SK-N-SH treated with all-trans-retinoic acid at 6 μM for 48 hours (cell line): ENCODE measurements at regions not wholly inside any gene's neighbourhood (a gene's known extent, or its start where the extent isn't known, plus 50 kb on each side); places are given as distances from the start of the nearest gene placed in this dataset.
A peak's percentile ranks its signal among the peaks of the same experiment; 100 is the strongest.

Source experiments
- ATAC-seq: fragments of 200-7000 bp; cut with Tn5 transposase; 3 replicates; pipeline ENCODE4 v1.9.1; 2020; ENCODE audit warnings: mild to moderate bottlenecking, moderate library complexity
- ARNTL ChIP-seq: fragments of 450-650 bp; formaldehyde crosslinking; IDR thresholded peaks from 2 replicates; pipeline ENCODE4 v1.5.0; 2020; ENCODE audit warnings: low read depth, mild to moderate bottlenecking, moderate library complexity, borderline replicate concordance
- BACH2 ChIP-seq: fragments of 250-450 bp; sonication (Bioruptor Pico); IDR thresholded peaks from 2 replicates; pipeline ENCODE4 v1.9.0; 2021; ENCODE audit warnings: mild to moderate bottlenecking, borderline replicate concordance
- CREB5 ChIP-seq: fragments of 250-450 bp; sonication (Bioruptor Pico); IDR thresholded peaks from 2 replicates; pipeline ENCODE4 v1.5.1; 2020; ENCODE audit warnings: low read depth, mild to moderate bottlenecking, moderate library complexity
- CSDC2 ChIP-seq: fragments of 250-450 bp; sonication (Bioruptor Pico); IDR thresholded peaks from 2 replicates; pipeline ENCODE4 v1.5.0; 2020; ENCODE audit warnings: mild to moderate bottlenecking, moderate library complexity
- CSRNP3 ChIP-seq: fragments of 250-450 bp; sonication (Bioruptor Pico); IDR thresholded peaks from 2 replicates; pipeline ENCODE4 v1.5.1; 2021; ENCODE audit warnings: mild to moderate bottlenecking, moderate library complexity
- ESRRG ChIP-seq: fragments of 250-450 bp; sonication (Bioruptor Pico); IDR thresholded peaks from 2 replicates; pipeline ENCODE4 v1.6.1; 2021; ENCODE audit warnings: mild to moderate bottlenecking
- GLIS3 ChIP-seq: fragments of 250-450 bp; sonication (Bioruptor Pico); IDR thresholded peaks from 2 replicates; pipeline ENCODE4 v1.5.0; 2020; ENCODE audit warnings: mild to moderate bottlenecking, moderate library complexity
- ISL1 ChIP-seq: fragments of 250-450 bp; sonication (Bioruptor Pico); IDR thresholded peaks from 2 replicates; pipeline ENCODE4 v2.1.2; 2022; ENCODE audit warnings: mild to moderate bottlenecking, moderate library complexity
- OSR1 ChIP-seq: fragments of 250-450 bp; sonication (Bioruptor Pico); IDR thresholded peaks from 2 replicates; pipeline ENCODE4 v1.8.0; 2022; ENCODE audit warnings: moderate library complexity, mild to moderate bottlenecking, inconsistent platforms
- PATZ1 ChIP-seq: fragments of 250-450 bp; sonication (Bioruptor Pico); IDR thresholded peaks from 2 replicates; pipeline ENCODE4 v1.8.0; 2020; ENCODE audit warnings: mild to moderate bottlenecking, moderate library complexity, borderline replicate concordance
- POU6F1 ChIP-seq: fragments of 250-450 bp; sonication (Bioruptor Pico); IDR thresholded peaks from 2 replicates; pipeline ENCODE4 v1.8.0; 2021; ENCODE audit warnings: low read depth, mild to moderate bottlenecking, moderate library complexity, borderline replicate concordance
- PPARA ChIP-seq: fragments of 250-450 bp; sonication (Bioruptor Pico); IDR thresholded peaks from 2 replicates; pipeline ENCODE4 v1.5.0; 2020; ENCODE audit warnings: mild to moderate bottlenecking, borderline replicate concordance
- RARB ChIP-seq: fragments of 250-450 bp; sonication (Bioruptor Pico); IDR thresholded peaks from 2 replicates; pipeline ENCODE4 v1.8.0; 2021; ENCODE audit warnings: mild to moderate bottlenecking, moderate library complexity
- SNAI2 ChIP-seq: fragments of 250-450 bp; sonication (Bioruptor Pico); IDR thresholded peaks from 2 replicates; pipeline ENCODE4 v1.5.0; 2020; ENCODE audit warnings: mild to moderate bottlenecking, moderate library complexity
- TCF4 ChIP-seq: fragments of 250-450 bp; sonication (Bioruptor Pico); IDR thresholded peaks from 2 replicates; pipeline ENCODE4 v1.8.0; 2021; ENCODE audit warnings: mild to moderate bottlenecking, moderate library complexity, borderline replicate concordance
- TOX ChIP-seq: fragments of 250-450 bp; sonication (Bioruptor Pico); IDR thresholded peaks from 2 replicates; pipeline ENCODE4 v1.8.0; 2021; ENCODE audit warnings: mild to moderate bottlenecking, moderate library complexity, borderline replicate concordance
- TSHZ2 ChIP-seq: fragments of 250-450 bp; sonication (Bioruptor Pico); IDR thresholded peaks from 2 replicates; pipeline ENCODE4 v1.5.0; 2020; ENCODE audit warnings: mild to moderate bottlenecking, moderate library complexity
- ZC3H10 ChIP-seq: fragments of 250-450 bp; sonication (Bioruptor Pico); IDR thresholded peaks from 2 replicates; pipeline ENCODE4 v1.5.1; 2021; ENCODE audit warnings: mild to moderate bottlenecking, moderate library complexity
- ZFP3 ChIP-seq: fragments of 250-450 bp; sonication (Bioruptor Pico); IDR thresholded peaks from 2 replicates; pipeline ENCODE4 v1.5.0; 2020; ENCODE audit warnings: mild to moderate bottlenecking, moderate library complexity
- ZFP30 ChIP-seq: fragments of 450-650 bp; formaldehyde crosslinking; IDR thresholded peaks from 2 replicates; pipeline ENCODE4 v1.5.0; 2022; ENCODE audit warnings: mild to moderate bottlenecking, moderate library complexity
- ZNF70 ChIP-seq: fragments of 450-650 bp; formaldehyde crosslinking; IDR thresholded peaks from 2 replicates; pipeline ENCODE4 v1.5.0; 2020; ENCODE audit warnings: mild to moderate bottlenecking, moderate library complexity
- ZNF8 ChIP-seq: fragments of 450-650 bp; formaldehyde crosslinking; IDR thresholded peaks from 2 replicates; pipeline ENCODE4 v1.5.0; 2020; ENCODE audit warnings: mild to moderate bottlenecking, moderate library complexity

- ATAC-seq, result peak; percentile 19; the same call in 2 of the 3 replicates
- TF ChIP-seq ZNF70, result no peak
- no peak for TF ChIP-seq CSDC2 (CRISPR knock-in tag)
- no peak for TF ChIP-seq ZFP30 (CRISPR knock-in tag)
- TF ChIP-seq ARNTL, result no peak
- TF ChIP-seq ZNF8 (CRISPR knock-in tag), result no peak
- TF ChIP-seq PATZ1 (CRISPR knock-in tag), result no peak
- TF ChIP-seq BACH2 (CRISPR knock-in tag), result no peak
- TF ChIP-seq ZFP3, result no peak
- TF ChIP-seq CSRNP3 (CRISPR knock-in tag), result no peak
- no peak for TF ChIP-seq ISL1 (CRISPR knock-in tag)
- no peak for TF ChIP-seq TCF4 (CRISPR knock-in tag)
Measured at GRCh38 chr5:112682621-112683061, 55.0 kb upstream of the APC start.

- no peak for TF ChIP-seq OSR1 (CRISPR knock-in tag)
- no peak for TF ChIP-seq TOX
- TF ChIP-seq TCF4 (CRISPR knock-in tag), result no peak
- no peak for ATAC-seq
Measured at GRCh38 chr5:112684121-112684520, 53.6 kb upstream of the APC start.

- peak; percentile 65 for TF ChIP-seq ISL1 (CRISPR knock-in tag)
- no peak for TF ChIP-seq OSR1 (CRISPR knock-in tag)
- no peak for TF ChIP-seq SNAI2 (CRISPR knock-in tag)
- TF ChIP-seq ZNF8 (CRISPR knock-in tag), result no peak
- peak; percentile 88 for ATAC-seq
Measured at GRCh38 chr5:112684737-112685136, 52.9 kb upstream of the APC start.

GRCh38 chr5:112685386-112685785, 52.3 kb upstream of the APC start:
- no peak for ATAC-seq
- TF ChIP-seq PPARA (no peak), TSHZ2 (CRISPR knock-in tag) (no peak), GLIS3 (CRISPR knock-in tag) (no peak), TCF4 (CRISPR knock-in tag) (no peak), PATZ1 (CRISPR knock-in tag) (no peak)
- TF ChIP-seq, all 23 proteins: peak for 0

- ATAC-seq, result peak; percentile 15; the same call in 1 of the 3 replicates
- TF ChIP-seq ZFP3 (no peak), ARNTL (no peak), BACH2 (CRISPR knock-in tag) (no peak), ZNF8 (CRISPR knock-in tag) (no peak), POU6F1 (CRISPR knock-in tag) (no peak), ZC3H10 (CRISPR knock-in tag) (no peak), RARB (no peak), TOX (no peak), SNAI2 (CRISPR knock-in tag) (no peak), GLIS3 (CRISPR knock-in tag) (no peak), ZNF70 (no peak), CREB5 (CRISPR knock-in tag) (no peak), ZFP30 (CRISPR knock-in tag) (no peak), CSDC2 (CRISPR knock-in tag) (no peak), ESRRG (CRISPR knock-in tag) (no peak)
- TF ChIP-seq, all 23 proteins: peak for 0
Measured at GRCh38 chr5:112685931-112686330, 51.8 kb upstream of the APC start.
